Liver (tissue), 3 donors: ENCODE measurements at regions not wholly inside any gene's neighbourhood (a gene's known extent, or its start where the extent isn't known, plus 50 kb on each side); places are given as distances from the start of the nearest gene placed in this dataset.

ENCODE experiments used
- EGR1 ChIP-seq, 2 donors: IDR thresholded peaks; 2 replicates each; pipeline ENCODE4 v1.6.1; 2016 to 2018; ENCODE audit warnings: antibody characterized with exemption in 2 of 2, low read depth in 2 of 2
- HNF4G ChIP-seq: IDR thresholded peaks from 2 replicates; pipeline ENCODE4 v1.6.1; 2016; ENCODE audit warnings: antibody characterized with exemption
- RAD21 ChIP-seq, 2 donors: IDR thresholded peaks; 2 replicates each; pipeline ENCODE4 v1.6.1; 2016; ENCODE audit warnings: antibody characterized with exemption in 2 of 2, mild to moderate bottlenecking in 2 of 2
- TAF1 ChIP-seq: conservative IDR thresholded peaks from 2 replicates; pipeline ENCODE4 v1.6.1; 2016; ENCODE audit warnings: antibody characterized with exemption, mild to moderate bottlenecking
- YY1 ChIP-seq: IDR thresholded peaks from 2 replicates; pipeline ENCODE4 v1.6.1; 2016; ENCODE audit warnings: antibody characterized with exemption, mild to moderate bottlenecking
- TF ChIP-seq, protein P1 (sequence below): fragments of 150-350 bp; IDR thresholded peaks from 2 replicates; pipeline ENCODE4 v1.5.1; 2017; ENCODE audit warnings: improper control_type of control experiment, low read depth, low read length; ENCODE audit not compliant: missing input control
- TF ChIP-seq, protein P2 (sequence below): IDR thresholded peaks from 2 replicates; pipeline ENCODE4 v1.6.1; 2016; ENCODE audit warnings: antibody characterized with exemption
- TF ChIP-seq, protein P3 (sequence below): IDR thresholded peaks from 2 replicates; pipeline ENCODE4 v1.6.1; 2016; ENCODE audit warnings: antibody characterized with exemption
- donor health status: healthy.
- donor health status: healthy.

DNA sequence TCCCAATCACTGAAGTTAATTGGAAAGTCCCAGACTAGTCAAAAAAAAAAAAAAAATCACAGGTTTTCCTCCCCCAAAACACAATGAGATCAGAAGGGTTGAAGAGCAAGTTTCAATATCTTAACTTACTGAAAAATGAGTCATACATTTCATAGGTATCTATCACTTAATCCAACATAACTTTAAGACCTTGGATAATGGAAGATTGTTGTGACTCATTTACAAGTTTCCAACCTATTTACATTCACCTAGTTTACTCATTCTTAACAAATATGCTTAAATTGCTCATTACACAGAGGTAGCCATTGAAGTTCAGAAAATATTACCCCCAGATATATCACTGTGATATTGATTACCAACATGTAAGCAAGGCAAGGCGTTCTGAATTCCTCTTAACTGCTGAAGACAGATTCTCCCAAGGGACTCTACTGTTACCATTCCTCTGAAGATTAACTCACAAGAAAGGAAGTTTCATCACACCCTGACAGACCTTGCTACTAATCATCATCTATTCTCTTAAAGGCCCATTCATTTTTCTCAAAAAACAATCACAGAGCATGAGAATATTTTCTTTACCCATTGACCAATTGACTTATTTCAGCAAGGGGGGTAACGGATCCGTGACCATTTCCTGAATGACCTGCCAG lies 563.8 kb downstream of the TLE1 start:
- TF ChIP-seq, protein P1, sequence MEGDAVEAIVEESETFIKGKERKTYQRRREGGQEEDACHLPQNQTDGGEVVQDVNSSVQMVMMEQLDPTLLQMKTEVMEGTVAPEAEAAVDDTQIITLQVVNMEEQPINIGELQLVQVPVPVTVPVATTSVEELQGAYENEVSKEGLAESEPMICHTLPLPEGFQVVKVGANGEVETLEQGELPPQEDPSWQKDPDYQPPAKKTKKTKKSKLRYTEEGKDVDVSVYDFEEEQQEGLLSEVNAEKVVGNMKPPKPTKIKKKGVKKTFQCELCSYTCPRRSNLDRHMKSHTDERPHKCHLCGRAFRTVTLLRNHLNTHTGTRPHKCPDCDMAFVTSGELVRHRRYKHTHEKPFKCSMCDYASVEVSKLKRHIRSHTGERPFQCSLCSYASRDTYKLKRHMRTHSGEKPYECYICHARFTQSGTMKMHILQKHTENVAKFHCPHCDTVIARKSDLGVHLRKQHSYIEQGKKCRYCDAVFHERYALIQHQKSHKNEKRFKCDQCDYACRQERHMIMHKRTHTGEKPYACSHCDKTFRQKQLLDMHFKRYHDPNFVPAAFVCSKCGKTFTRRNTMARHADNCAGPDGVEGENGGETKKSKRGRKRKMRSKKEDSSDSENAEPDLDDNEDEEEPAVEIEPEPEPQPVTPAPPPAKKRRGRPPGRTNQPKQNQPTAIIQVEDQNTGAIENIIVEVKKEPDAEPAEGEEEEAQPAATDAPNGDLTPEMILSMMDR = no peak
- no peak for TF ChIP-seq TAF1
- no peak for TF ChIP-seq RAD21 (IDR thresholded peaks at IDR 0.05)
- TF ChIP-seq, protein P2, sequence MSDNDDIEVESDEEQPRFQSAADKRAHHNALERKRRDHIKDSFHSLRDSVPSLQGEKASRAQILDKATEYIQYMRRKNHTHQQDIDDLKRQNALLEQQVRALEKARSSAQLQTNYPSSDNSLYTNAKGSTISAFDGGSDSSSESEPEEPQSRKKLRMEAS = no peak
- no peak for TF ChIP-seq HNF4G
- no peak for TF ChIP-seq EGR1 (IDR thresholded peaks at IDR 0.05; ENCODE audit: low read depth in 2 of 2)
- TF ChIP-seq YY1 = no peak
- TF ChIP-seq, protein P3, sequence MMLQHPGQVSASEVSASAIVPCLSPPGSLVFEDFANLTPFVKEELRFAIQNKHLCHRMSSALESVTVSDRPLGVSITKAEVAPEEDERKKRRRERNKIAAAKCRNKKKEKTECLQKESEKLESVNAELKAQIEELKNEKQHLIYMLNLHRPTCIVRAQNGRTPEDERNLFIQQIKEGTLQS = no peak
